ENCODE measurements at regions not wholly inside any gene's neighbourhood (a gene's known extent, or its start where the extent isn't known, plus 50 kb on each side); places are given as distances from the start of the nearest gene placed in this dataset.
"Not testable (repeated sequence)": the region's sequence is repeated elsewhere in the genome, so short reads cannot be mapped to it uniquely, and the experiment has no call there.

- DNase-seq: no peak
These were observed 302.5 kb upstream of the ISX start for GRCh38 chr22:34763496-34763895.

- no peak for DNase-seq
These were observed 300.8 kb upstream of the ISX start for GRCh38 chr22:34765115-34765514.

GRCh38 chr22:34769361-34769760 is 296.6 kb upstream of the ISX start:
- DNase-seq: no peak

- no peak for DNase-seq
These were observed 289.1 kb upstream of the ISX start for GRCh38 chr22:34776817-34777216.

GRCh38 chr22:34781681-34782080 is 284.3 kb upstream of the ISX start:
- no peak for DNase-seq

- no peak for DNase-seq
These were observed 282.5 kb upstream of the ISX start for GRCh38 chr22:34783436-34783835.

GRCh38 chr22:34784056-34784455 is 281.9 kb upstream of the ISX start:
- DNase-seq: no peak

- DNase-seq: no peak
These were observed 268.1 kb upstream of the ISX start for GRCh38 chr22:34797826-34798225.

GRCh38 chr22:34798605-34799004 is 267.4 kb upstream of the ISX start:
- no peak for DNase-seq

- no peak for DNase-seq
These were observed 265.5 kb upstream of the ISX start for GRCh38 chr22:34800260-34800980.

GRCh38 chr22:34801221-34801620 is 264.7 kb upstream of the ISX start:
- DNase-seq: no peak

- DNase-seq: no peak
These were observed 261.9 kb upstream of the ISX start for GRCh38 chr22:34804091-34804490.

- DNase-seq: no peak
These were observed 261.4 kb upstream of the ISX start for GRCh38 chr22:34804604-34805003.

- DNase-seq: no peak
These were observed 260.2 kb upstream of the ISX start for GRCh38 chr22:34805771-34806170.

- DNase-seq: no peak
These were observed 257.3 kb upstream of the ISX start for GRCh38 chr22:34808618-34809017.

- DNase-seq: no peak
These were observed 253.3 kb upstream of the ISX start for GRCh38 chr22:34812631-34813030.

GRCh38 chr22:34814260-34815025 is 251.5 kb upstream of the ISX start:
- DNase-seq: no peak

GRCh38 chr22:34829485-34829884 is 236.5 kb upstream of the ISX start:
- DNase-seq: no peak

GRCh38 chr22:34834059-34834458 is 231.9 kb upstream of the ISX start:
- DNase-seq: no peak

- not testable (repeated sequence) for DNase-seq
These were observed 231.4 kb upstream of the ISX start for GRCh38 chr22:34834541-34834940.

GRCh38 chr22:34841331-34841771 is 224.6 kb upstream of the ISX start:
- DNase-seq: no peak

GRCh38 chr22:34841911-34842310 is 224.0 kb upstream of the ISX start:
- DNase-seq: no peak

GRCh38 chr22:34842630-34843029 is 223.3 kb upstream of the ISX start:
- DNase-seq: no peak

GRCh38 chr22:34843743-34844142 is 222.2 kb upstream of the ISX start:
- DNase-seq: not testable (repeated sequence)

- DNase-seq: no peak
These were observed 220.6 kb upstream of the ISX start for GRCh38 chr22:34845391-34845790.

All from NCI-H2171 treated with DMSO at 0.1 percent for 48 hours (cell line).